ENCODE measurements at regions not wholly inside any gene's neighbourhood (a gene's known extent, or its start where the extent isn't known, plus 50 kb on each side); places are given as distances from the start of the nearest gene placed in this dataset.

DNA sequence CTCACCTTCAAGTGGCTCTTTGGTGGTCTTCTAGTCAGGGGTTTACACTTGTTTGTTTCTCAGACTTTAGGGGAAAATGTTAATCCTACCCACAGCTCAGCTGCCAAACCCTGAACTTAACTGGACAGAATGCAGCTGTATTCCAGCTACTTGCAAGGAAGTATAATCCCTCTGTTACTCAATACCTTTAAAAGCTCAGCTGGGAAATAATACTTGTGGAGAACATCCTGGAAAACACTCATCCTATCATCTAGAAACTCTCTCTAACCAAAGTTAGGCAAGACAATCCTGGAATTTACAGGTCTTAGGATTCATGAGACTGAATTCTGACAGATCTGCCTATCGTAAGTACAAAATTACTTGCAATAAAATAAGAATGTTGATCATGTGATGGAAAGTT is 404.1 kb downstream of the ADAMTS20 start:
- H3K79me2 ChIP-seq (ENCODE audit: control insufficient read depth, insufficient read depth, low read length): no peaks in the 10 kb centered on the region
- no peak overlapping the region for H3K9ac ChIP-seq (replicated peaks; ENCODE audit: extremely low read depth, insufficient read depth, low read length)
- no peak overlapping the region for H3K4me2 ChIP-seq (ENCODE audit: insufficient read depth, low read length)
- intact Hi-C loops (cut with micrococcal nuclease): no loop called here
- ChIA-PET CTCF (interaction anchor here (0.5 to 1.7 kb wide), 4 partner anchors 12 to 509 kb away, joined by 3 to 5 read pairs (median 4); no protein-coding TSS in a partner anchor), POLR2A (no interaction called here)
- H3K27ac ChIP-seq (ENCODE audit: insufficient read depth, low read depth, low read length): no peak overlapping the region
- H2AFZ ChIP-seq (ENCODE audit: low read depth, low read length): no peak overlapping the region
- H3K4me1 ChIP-seq (ENCODE audit: control insufficient read depth, extremely low read depth, insufficient read depth, low read length): no peaks in the 10 kb centered on the region
- BruUV-seq (replicated peaks): no TSS peak
- TF ChIP-seq, protein P1, sequence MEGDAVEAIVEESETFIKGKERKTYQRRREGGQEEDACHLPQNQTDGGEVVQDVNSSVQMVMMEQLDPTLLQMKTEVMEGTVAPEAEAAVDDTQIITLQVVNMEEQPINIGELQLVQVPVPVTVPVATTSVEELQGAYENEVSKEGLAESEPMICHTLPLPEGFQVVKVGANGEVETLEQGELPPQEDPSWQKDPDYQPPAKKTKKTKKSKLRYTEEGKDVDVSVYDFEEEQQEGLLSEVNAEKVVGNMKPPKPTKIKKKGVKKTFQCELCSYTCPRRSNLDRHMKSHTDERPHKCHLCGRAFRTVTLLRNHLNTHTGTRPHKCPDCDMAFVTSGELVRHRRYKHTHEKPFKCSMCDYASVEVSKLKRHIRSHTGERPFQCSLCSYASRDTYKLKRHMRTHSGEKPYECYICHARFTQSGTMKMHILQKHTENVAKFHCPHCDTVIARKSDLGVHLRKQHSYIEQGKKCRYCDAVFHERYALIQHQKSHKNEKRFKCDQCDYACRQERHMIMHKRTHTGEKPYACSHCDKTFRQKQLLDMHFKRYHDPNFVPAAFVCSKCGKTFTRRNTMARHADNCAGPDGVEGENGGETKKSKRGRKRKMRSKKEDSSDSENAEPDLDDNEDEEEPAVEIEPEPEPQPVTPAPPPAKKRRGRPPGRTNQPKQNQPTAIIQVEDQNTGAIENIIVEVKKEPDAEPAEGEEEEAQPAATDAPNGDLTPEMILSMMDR (IDR thresholded peaks at IDR 0.05; ENCODE audit: extremely low read depth in 1 of 2, insufficient read depth in 1 of 2, low read depth in 1 of 2, low read length in 2 of 2): no peak
- TF ChIP-seq GATA2 (IDR thresholded peaks at IDR 0.05; ENCODE audit: insufficient read depth, insufficient read length, low read depth, low read length) (no peak), FOS (IDR thresholded peaks at IDR 0.05; ENCODE audit: borderline replicate concordance, insufficient read depth, low read length) (no peak), POLR2A (IDR thresholded peaks at IDR 0.05; ENCODE audit: low read depth, low read length) (no peak), EZH2 (IDR thresholded peaks at IDR 0.05; ENCODE audit: borderline replicate concordance, low read depth, low read length, severe bottlenecking) (no peak), JUN (IDR thresholded peaks at IDR 0.05; ENCODE audit: borderline replicate concordance, insufficient read depth, insufficient read length, low read depth) (no peak), POLR2AphosphoS5 (IDR thresholded peaks at IDR 0.05; ENCODE audit: insufficient read depth, low read depth, low read length) (no peak), MYC (IDR thresholded peaks at IDR 0.05; ENCODE audit: low read depth, low read length) (no peak)
- TF ChIP-seq, protein P2, sequence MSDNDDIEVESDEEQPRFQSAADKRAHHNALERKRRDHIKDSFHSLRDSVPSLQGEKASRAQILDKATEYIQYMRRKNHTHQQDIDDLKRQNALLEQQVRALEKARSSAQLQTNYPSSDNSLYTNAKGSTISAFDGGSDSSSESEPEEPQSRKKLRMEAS (IDR thresholded peaks at IDR 0.05; ENCODE audit: insufficient read depth, insufficient read length): no peak
- no peak overlapping the region for H3K4me3 ChIP-seq (replicated peaks in 1 of 3; ENCODE audit: insufficient read depth in 1 of 3, low read depth in 1 of 3, low read length in 3 of 3)
- no peaks in the 10 kb centered on the region for H3K9me1 ChIP-seq (replicated peaks; ENCODE audit: control insufficient read depth, extremely low read depth, insufficient read depth, low read length)
- no peaks in the 10 kb centered on the region for H3K27me3 ChIP-seq (ENCODE audit: control insufficient read depth in 2 of 2, insufficient read depth in 2 of 2, low read length in 2 of 2)
- dilution Hi-C loops (cut with MboI; ENCODE audit: extremely low pct_ligation_motif_present, low sequenced_read_pairs): no loop called here
- no peak for FAIRE-seq
- H4K20me1 ChIP-seq (replicated peaks; ENCODE audit: control insufficient read depth, extremely low read depth, insufficient read depth, low read length): no peaks in the 10 kb centered on the region
- DNase-seq (ENCODE audit: low read depth, low spot score): no peak
- H3K9me3 ChIP-seq (replicated peaks; ENCODE audit: control insufficient read depth, insufficient read depth, low read length): no peaks in the 10 kb centered on the region
- no peaks in the 10 kb centered on the region for H3K36me3 ChIP-seq (ENCODE audit: control insufficient read depth in 2 of 2, extremely low read depth in 1 of 2, insufficient read depth in 2 of 2, low read length in 2 of 2)

Data from endothelial cell of umbilical vein (primary cell).